B cell (primary cell): ENCODE measurements at regions not wholly inside any gene's neighbourhood (a gene's known extent, or its start where the extent isn't known, plus 50 kb on each side); places are given as distances from the start of the nearest gene placed in this dataset.

ENCODE experiments used
- ATAC-seq: fragments of 200-7000 bp; cut with Tn5 transposase; one replicate; pipeline ENCODE4 v1.10.0; 2021; ENCODE audit warnings: low read depth, mild to moderate bottlenecking, moderate number of reproducible peaks, moderate library complexity
- CTCF ChIA-PET: fragments of 350-600 bp; sonication (Branson Sonifier 250); formaldehyde crosslinking; loops from one replicate; lab custom pipeline; 2021; ENCODE audit warnings: antibody characterized with exemption, inconsistent platforms; lab: Charles Lee
- POLR2A ChIA-PET: fragments of 350-600 bp; sonication (Branson Sonifier 250); formaldehyde crosslinking; loops from one replicate; lab custom pipeline; 2021; ENCODE audit warnings: antibody characterized with exemption; lab: Charles Lee
- DNase-seq: peaks from one replicate; pipeline ENCODE4 v3.0.0; 2013
- H2AFZ ChIP-seq: 2 replicates; pipeline ENCODE4 v1.6.1; 2012; ENCODE audit warnings: mild to moderate bottlenecking, low read depth, low read length; ENCODE audit not compliant: insufficient read depth, poor library complexity, severe bottlenecking
- H3K27ac ChIP-seq, 2 donors: 1 replicate in 1 of 2; 2 replicates in 1 of 2; pipeline ENCODE4 v1.5.1; 2012 to 2013; ENCODE audit warnings: low read length in 2 of 2, mild to moderate bottlenecking in 2 of 2, moderate library complexity in 1 of 2
- H3K27me3 ChIP-seq, 4 experiments: fragments of 200-600 bp in 1 of 4; sonication (generic) in 1 of 4; replicated peaks in 1 of 4; 1 replicate in 2 of 4; 2 replicates in 2 of 4; pipeline versions ENCODE4 v1.6.1 to v1.7.0; 2013 to 2016; ENCODE audit warnings: low read length in 3 of 4, mild to moderate bottlenecking in 2 of 4, mixed read lengths in 1 of 4, moderate library complexity in 1 of 4; ENCODE audit not compliant: insufficient read depth in 4 of 4, control insufficient read depth in 3 of 4; ENCODE audit errors: control extremely low read depth in 1 of 4
- H3K36me3 ChIP-seq, 2 experiments: replicated peaks in 1 of 2; 1 replicate in 1 of 2; 2 replicates in 1 of 2; pipeline versions ENCODE4 v1.6.1 to v1.7.1; 2013; ENCODE audit warnings: low read length in 1 of 2; ENCODE audit not compliant: insufficient read depth in 2 of 2, control insufficient read depth in 1 of 2; ENCODE audit errors: control extremely low read depth in 1 of 2, extremely low read depth in 1 of 2
- H3K4me1 ChIP-seq, 2 donors: fragments of 200-600 bp in 1 of 2; sonication (generic) in 1 of 2; 1 replicate in 1 of 2; 2 replicates in 1 of 2; pipeline versions ENCODE4 v1.5.1 to v1.6.1; 2013 to 2017; ENCODE audit warnings: low read length in 2 of 2; ENCODE audit not compliant: control insufficient read depth in 2 of 2, insufficient read depth in 2 of 2
- H3K4me2 ChIP-seq: replicated peaks from 2 replicates; pipeline ENCODE3; 2012; ENCODE audit warnings: mild to moderate bottlenecking, low read depth, low read length; ENCODE audit not compliant: poor library complexity, severe bottlenecking
- H3K4me3 ChIP-seq, 5 experiments: fragments of 200-600 bp in 1 of 5; sonication (generic) in 1 of 5; 1 replicate in 3 of 5; 2 replicates in 2 of 5; pipeline versions ENCODE4 v1.5.1 to v1.7.0; 2011 to 2016; ENCODE audit warnings: low read length in 4 of 5, mild to moderate bottlenecking in 4 of 5, low read depth in 2 of 5, control low read depth in 1 of 5, moderate library complexity in 1 of 5; ENCODE audit not compliant: insufficient read depth in 1 of 5; ENCODE audit errors: control extremely low read depth in 1 of 5, extremely low read depth in 1 of 5
- H3K79me2 ChIP-seq: fragments of 200-600 bp; sonication (generic); one replicate; pipeline ENCODE4 v1.6.0; 2016; ENCODE audit warnings: low read length; ENCODE audit not compliant: control insufficient read depth, insufficient read depth
- H3K9ac ChIP-seq: fragments of 200-600 bp; sonication (generic); 2 replicates; pipeline ENCODE4 v1.6.1; 2017; ENCODE audit warnings: mild to moderate bottlenecking, low read length, moderate library complexity
- H3K9me3 ChIP-seq, 3 donors: one replicate each; pipeline versions ENCODE4 v1.6.1 to v1.7.1; 2013; ENCODE audit warnings: low read length in 2 of 3; ENCODE audit not compliant: control insufficient read depth in 2 of 3, insufficient read depth in 1 of 3; ENCODE audit errors: control extremely low read depth in 1 of 3
- H4K20me1 ChIP-seq: 2 replicates; pipeline ENCODE4 v1.6.0; 2012; ENCODE audit warnings: mild to moderate bottlenecking, low read length; ENCODE audit not compliant: insufficient read depth, control insufficient read depth, poor library complexity, severe bottlenecking
- H3K27ac Mint-ChIP-seq: one replicate; pipeline ENCODE4 v1.8.0; 2021; ENCODE audit warnings: mixed read lengths
- H3K27me3 Mint-ChIP-seq: one replicate; pipeline ENCODE4 v1.8.0; 2021; ENCODE audit warnings: mixed read lengths
- H3K4me1 Mint-ChIP-seq: one replicate; pipeline ENCODE4 v1.8.0; 2021; ENCODE audit warnings: mixed read lengths
- H3K4me3 Mint-ChIP-seq: one replicate; pipeline ENCODE4 v1.8.0; 2021; ENCODE audit warnings: mixed read lengths
- H3K9me3 Mint-ChIP-seq: one replicate; pipeline ENCODE4 v1.8.0; 2022; ENCODE audit warnings: mixed read lengths; ENCODE audit not compliant: insufficient read depth
- EZH2 ChIP-seq: IDR thresholded peaks from 2 replicates; pipeline ENCODE4 v1.6.1; 2012; ENCODE audit warnings: borderline replicate concordance, low read depth, mild to moderate bottlenecking, moderate library complexity, low read length; ENCODE audit not compliant: insufficient read depth, poor library complexity, severe bottlenecking
- WGBS: methylation state at CpG from one replicate; pipeline ENCODE4 v1.1.5; 2013; ENCODE audit warnings: missing lambda C conversion rate; ENCODE audit not compliant: insufficient coverage; 5-methylcytosine and 5-hydroxymethylcytosine counted together
- intact Hi-C: fragments of 100-400 bp; cut with micrococcal nuclease; formaldehyde crosslinking; loops from one replicate; pipeline ENCODE4 v1.10.0; 2022
- TF ChIP-seq, protein P1 (sequence below): fragments of 200-600 bp; IDR thresholded peaks from one replicate; pipeline ENCODE4 v1.8.0; 2022; ENCODE audit warnings: antibody characterized with exemption, mild to moderate bottlenecking

DNA sequence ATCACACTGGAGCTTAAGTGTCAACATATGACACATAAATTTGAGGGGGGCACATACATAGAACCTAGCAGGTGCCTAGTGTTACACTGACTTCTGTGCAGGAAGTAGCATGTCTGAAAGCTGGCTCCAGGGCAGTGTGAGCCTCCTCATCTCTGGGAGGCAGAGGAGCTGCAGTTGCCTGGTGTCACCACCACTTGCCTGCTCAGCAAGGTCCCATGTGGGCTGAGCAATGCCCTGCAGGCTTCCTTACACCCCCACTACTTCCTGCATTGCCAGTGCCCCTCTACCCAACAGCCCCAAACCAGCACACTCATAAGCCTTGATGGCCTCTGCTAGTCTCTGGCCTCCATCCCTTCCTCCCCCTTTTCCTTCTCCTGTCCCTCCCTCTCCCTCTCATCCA is 165.8 kb downstream of the BUD13 start:
- no peak overlapping the region for H2AFZ ChIP-seq
- POLR2A ChIA-PET: no interaction called here
- H3K36me3 ChIP-seq: no peaks in the 10 kb centered on the region
- no peaks in the 10 kb centered on the region for H3K4me1 ChIP-seq
- H3K79me2 ChIP-seq: no peaks in the 10 kb centered on the region
- H3K9ac ChIP-seq: no peak overlapping the region
- no peak overlapping the region for H3K27ac ChIP-seq
- TF ChIP-seq, protein P1, sequence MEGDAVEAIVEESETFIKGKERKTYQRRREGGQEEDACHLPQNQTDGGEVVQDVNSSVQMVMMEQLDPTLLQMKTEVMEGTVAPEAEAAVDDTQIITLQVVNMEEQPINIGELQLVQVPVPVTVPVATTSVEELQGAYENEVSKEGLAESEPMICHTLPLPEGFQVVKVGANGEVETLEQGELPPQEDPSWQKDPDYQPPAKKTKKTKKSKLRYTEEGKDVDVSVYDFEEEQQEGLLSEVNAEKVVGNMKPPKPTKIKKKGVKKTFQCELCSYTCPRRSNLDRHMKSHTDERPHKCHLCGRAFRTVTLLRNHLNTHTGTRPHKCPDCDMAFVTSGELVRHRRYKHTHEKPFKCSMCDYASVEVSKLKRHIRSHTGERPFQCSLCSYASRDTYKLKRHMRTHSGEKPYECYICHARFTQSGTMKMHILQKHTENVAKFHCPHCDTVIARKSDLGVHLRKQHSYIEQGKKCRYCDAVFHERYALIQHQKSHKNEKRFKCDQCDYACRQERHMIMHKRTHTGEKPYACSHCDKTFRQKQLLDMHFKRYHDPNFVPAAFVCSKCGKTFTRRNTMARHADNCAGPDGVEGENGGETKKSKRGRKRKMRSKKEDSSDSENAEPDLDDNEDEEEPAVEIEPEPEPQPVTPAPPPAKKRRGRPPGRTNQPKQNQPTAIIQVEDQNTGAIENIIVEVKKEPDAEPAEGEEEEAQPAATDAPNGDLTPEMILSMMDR: no peak
- no peak for TF ChIP-seq EZH2
- DNase-seq (no peak), ATAC-seq (no peak)
- H3K4me1 Mint-ChIP-seq: no peaks in the 10 kb centered on the region
- H3K4me3 ChIP-seq: no peak overlapping the region
- intact Hi-C loops: no loop called here
- no peaks in the 10 kb centered on the region for H3K9me3 Mint-ChIP-seq
- no peak overlapping the region for H3K4me2 ChIP-seq
- no peak overlapping the region for H3K4me3 Mint-ChIP-seq
- no peaks in the 10 kb centered on the region for H4K20me1 ChIP-seq
- H3K9me3 ChIP-seq: peaks cover 0 to 11% (median 0%) of the 10 kb centered on the region in 3 donors
- CTCF ChIA-PET: no interaction called here
- peaks cover 15% of the 10 kb centered on the region for H3K27me3 Mint-ChIP-seq
- no peaks in the 10 kb centered on the region for H3K27me3 ChIP-seq
- H3K27ac Mint-ChIP-seq: no peak overlapping the region

DNA sequence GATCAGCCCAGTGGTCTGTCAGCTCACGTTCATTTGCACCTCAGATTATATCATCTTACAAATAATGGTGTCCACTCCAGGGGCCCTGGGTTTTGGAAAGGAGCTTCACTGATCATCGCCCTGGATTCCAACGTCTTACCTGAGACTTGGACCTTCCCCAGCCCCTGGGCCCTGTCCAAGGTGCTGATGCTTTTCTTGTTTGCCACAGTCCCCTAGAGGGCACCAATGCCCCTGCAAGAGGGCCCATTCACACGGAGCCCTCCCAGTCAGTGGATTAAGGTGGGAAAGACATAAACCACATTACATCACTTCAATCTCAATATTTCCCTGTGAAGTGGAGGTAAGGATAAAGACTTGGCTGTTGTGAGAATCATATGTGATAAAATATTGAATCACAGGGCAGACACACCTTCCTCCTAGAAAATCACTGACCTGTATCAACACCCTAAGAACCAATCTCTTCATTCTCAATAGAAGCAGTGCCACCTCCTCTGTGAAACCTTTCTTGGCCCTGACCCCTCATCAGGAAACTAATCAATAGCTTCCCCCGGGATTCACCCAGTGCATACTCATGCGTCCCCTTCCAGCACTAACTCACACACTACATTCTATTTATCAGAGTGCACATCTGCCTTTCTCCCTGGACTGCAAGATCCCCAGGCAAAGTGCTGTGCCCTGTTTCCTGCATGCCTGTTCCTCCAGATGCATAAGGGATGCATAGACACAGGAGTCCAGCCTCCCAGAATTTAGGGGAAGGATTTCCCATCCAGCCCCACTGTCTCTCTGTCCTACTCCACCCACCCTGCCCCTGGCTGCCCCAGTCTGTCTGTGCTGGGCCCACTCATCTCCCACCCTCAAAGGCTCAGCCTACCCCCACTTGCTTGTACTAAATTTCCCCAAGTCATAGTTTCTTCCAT is 167.0 kb downstream of the BUD13 start:
- no peak overlapping the region for H3K4me3 ChIP-seq
- intact Hi-C loops: no loop called here
- Mint-ChIP-seq H3K9me3 (no peaks in the 10 kb centered on the region), H3K27me3 (peaks cover 8% of the 10 kb centered on the region), H3K4me1 (no peaks in the 10 kb centered on the region), H3K27ac (no peak overlapping the region), H3K4me3 (no peak overlapping the region)
- peaks cover 0 to 11% (median 0%) of the 10 kb centered on the region in 3 donors for H3K9me3 ChIP-seq
- H3K27ac ChIP-seq: no peak overlapping the region
- no peaks in the 10 kb centered on the region for H3K36me3 ChIP-seq
- WGBS: 38% methylated on average over 5 of the region's 6 CpGs
- TF ChIP-seq EZH2: no peak
- TF ChIP-seq, protein P1: no peak
- no peak overlapping the region for H3K4me2 ChIP-seq
- no peaks in the 10 kb centered on the region for H3K4me1 ChIP-seq
- ChIA-PET CTCF (no interaction called here), POLR2A (no interaction called here)
- H3K9ac ChIP-seq: no peak overlapping the region
- DNase-seq: no peak
- H3K27me3 ChIP-seq: no peaks in the 10 kb centered on the region
- H2AFZ ChIP-seq: no peak overlapping the region
- no peaks in the 10 kb centered on the region for H3K79me2 ChIP-seq
- no peaks in the 10 kb centered on the region for H4K20me1 ChIP-seq
- ATAC-seq: no peak
